ENCODE measurements at regions not wholly inside any gene's neighbourhood (a gene's known extent, or its start where the extent isn't known, plus 50 kb on each side); places are given as distances from the start of the nearest gene placed in this dataset.
"Not testable (repeated sequence)": the region's sequence is repeated elsewhere in the genome, so short reads cannot be mapped to it uniquely, and the experiment has no call there.

DNA sequence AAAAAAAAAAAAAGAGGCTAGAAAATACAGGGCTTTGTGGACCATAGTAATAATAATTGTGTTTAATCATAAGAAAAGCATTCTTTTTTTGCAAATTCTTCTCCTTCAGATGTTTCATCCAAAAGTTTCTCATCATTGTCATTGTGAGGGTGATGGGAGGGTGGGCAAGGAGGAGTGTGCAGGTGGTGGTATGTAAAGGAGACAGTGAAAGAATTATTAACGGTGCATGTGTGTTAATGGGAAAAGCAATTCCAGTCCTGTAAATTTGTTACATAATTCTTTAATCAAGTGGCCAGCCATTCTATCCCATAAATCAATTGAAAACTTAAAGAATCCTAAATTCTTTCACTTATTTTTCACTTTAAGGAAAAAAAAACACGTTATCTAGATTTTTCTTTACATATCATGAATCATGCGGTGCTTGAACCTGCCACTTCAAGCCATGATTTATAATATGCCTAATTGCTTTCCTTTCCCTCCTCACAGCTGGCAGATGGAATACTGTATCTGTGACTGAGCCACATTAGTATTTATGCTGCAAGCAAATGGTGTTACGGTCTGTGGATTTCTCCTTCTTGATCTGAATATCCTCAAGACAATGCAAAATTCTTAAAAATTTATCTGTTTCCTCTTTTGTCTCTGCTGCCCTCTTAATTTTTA, 318.5 kb downstream of the JRKL start:
- no peak for DNase-seq

DNA sequence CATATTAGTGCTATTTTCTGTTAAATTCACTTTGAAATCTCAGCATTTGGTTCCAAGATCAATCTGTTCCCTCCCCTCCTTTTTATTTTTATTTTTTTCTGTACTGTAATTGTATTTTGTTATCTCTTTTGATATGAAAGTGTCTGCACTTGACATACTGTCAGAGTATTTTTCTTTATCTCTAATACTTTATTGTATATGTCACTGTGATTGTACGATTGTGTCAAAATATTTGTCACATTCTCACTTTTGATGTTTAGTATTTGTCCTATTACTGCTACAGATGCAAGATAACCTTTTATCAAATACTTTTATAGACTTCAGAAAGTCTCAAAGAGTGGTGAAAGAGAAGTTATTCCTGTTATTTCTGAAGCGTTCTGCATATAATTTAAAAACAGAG, 323.5 kb downstream of the JRKL start:
- no peak for DNase-seq

DNA sequence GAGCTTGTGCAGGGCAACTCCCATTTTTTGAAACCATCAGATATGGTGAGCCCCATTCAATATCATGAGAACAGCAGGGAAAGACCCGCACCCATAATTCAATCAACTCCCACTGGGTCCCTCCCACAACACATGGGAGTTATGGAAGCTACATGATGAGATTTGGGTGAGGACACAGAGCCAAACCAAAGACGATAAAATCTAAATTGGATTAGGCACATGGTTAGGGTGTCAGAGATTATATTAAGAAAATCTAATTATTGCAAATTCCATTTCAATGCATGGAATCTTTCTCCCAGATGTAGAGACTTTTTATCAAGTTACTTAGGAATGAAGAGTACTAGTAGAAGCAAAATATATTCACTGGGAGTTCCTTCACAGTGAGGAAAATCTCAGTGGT, 324.9 kb downstream of the JRKL start:
- DNase-seq, result no peak

DNA sequence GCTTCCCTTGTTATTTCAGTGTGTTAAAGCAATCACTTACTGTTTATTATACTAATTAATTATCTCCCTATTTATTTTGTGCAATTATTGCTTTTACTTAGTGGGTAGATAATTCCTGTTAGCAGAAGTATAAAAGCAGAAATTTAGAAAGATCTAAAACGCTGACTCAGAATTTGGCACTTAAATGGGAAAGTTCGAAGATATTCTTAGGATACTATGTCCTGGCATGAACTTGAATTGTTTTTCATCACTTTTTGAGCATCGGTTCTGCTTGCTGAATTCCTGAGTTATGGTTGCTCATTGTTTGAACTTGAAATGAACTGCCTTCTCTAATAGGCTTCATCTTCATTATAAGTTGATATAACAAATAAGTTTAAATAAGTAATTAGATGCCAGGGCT, 325.4 kb downstream of the JRKL start:
- no peak for DNase-seq

DNA sequence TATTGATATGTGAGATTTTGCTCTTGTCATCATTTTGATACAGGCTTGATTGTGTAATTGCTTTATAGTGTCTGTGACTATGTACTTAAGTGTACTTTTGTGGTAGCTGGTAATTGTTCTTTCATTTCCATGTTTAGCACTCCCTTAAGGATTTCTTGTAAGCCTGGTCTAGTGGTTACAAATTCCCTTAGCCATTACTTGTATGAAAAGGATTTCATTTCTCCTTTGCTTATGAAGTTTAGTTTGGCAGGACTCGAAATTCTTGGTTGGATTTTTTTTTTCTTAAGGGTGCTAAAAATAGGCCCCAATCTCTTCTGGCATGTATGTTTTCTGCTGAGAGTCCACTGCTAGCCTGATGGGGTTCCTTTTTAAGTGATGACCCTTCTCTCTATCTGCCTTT, 346.8 kb downstream of the JRKL start:
- no peak for DNase-seq

DNA sequence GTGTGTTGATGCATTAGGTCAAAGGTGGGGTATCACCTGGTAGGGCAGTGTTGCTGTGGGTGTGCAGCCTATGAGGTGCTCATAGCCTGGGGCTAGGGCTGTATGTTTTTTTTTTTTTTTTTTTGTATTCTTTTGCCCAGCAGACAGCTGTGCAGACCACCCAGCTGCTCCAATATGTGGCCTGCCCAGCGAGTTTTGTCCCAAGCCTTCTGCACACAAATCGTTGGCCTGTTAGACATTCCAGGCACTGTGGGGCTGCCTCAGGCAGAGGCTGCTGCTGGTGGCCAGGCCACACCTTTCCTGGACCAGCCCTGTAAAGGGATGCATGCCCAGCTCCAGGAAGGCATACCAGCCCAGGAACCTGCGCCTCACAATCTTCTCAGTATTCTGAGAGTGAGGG, 348.5 kb downstream of the JRKL start:
- no peak for DNase-seq

DNA sequence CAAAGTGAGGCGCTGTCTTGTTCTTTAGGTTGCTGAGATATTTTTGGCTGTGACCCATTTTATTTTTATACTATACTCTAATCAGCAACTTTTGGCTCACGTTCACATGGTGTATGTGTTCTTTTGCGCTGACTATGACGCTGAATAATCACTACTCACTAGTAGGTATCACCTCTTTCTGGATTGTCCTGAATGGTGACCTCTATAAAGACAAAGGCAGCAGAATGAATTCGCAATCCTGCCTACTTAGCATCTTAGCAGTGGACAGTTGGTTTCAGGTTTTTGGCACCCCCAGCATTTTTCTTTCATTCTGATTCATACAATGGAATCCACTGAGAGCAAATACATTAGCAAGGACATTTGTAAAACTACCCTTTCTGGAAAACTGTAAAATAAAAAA, 351.3 kb downstream of the JRKL start:
- DNase-seq, result no peak

DNA sequence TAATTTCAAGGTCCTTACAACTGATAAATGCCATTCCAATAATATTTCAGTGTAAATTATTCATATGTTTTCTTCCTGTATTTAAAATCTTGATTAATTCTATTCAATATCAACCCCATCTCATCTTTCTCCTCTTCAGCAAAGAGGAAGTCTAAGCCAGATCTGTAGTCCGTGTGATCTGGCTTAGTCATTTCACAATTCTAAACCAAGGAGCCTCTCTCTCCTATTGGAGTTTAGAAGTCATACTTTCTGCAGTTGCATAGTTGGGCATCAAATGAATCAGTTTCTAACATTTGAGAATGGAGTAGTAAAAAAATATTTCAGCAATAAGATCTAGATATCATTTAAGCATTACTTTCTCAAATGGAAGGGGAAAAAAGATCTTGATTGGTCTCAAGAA, 354.9 kb downstream of the JRKL start:
- DNase-seq, result no peak

DNA sequence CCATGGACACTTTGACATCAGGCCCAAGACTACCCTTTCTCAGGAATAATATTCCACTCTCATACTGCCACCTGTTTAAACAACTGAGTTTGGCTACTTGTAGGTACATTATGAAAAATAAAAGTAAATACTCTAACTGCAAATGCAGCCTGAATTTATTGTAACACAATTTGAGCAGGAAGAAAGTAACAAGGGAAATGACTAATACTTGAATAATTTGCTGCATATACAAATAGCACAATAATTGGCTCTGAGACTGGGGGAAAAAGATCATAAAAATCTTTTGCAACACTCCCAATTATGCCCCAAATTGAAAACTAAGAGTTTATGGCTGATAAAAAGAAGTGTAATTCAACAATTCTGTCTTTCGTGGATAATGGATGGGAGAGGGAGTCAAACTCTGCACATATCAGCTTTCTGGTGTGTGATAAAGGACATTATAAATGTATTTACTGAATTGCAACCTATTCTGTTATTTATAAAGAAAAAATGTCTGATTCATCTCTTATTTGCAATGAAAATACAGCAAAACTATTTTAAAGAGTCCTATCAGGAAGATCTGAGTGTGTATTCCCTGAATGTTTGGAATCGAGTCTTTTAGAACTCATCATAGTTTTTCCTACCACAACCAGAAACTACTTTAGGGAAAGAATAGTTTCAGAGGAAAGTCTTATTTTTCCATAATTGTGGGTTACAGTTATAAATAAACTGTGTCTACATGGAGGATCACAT, 359.0 kb downstream of the JRKL start:
- no peak for DNase-seq

DNA sequence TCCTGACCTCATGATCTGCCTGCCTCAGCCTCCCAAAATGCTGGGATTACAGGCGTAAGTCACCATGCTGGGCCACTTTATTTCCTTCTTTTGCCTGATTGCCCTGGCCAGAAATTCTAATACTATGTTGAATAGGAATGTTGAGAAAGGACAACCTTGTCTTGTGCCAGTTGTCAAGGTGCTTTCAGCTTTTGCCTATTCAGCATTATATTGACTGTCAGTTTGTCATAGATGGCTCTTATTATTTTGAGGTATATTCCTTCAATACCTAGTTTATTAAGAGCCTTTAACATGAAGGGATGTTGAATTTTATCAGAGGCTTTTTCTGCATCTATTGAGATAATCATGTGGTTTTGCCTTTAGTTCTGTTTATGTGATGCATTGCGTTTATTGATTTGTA, 362.0 kb downstream of the JRKL start:
- not testable (repeated sequence) for DNase-seq

DNA sequence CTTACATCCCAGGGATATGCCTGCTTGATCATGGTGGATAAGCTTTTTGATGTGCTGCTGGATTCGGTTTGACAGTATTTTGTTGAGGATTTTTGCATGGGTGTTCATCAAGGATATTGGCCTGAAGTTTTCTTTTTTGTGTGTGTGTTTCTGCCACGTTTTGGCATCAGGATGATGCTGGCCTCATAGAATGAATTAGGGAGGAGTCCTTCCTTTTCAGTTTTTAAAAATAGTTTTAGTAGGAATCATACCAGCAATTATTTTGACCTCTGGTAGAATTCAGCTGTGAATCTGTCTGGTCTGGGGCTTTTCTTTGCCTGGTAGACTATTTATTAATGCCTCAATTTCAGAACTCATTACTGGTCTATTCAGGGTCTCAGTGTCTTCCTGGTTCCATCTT, 362.4 kb downstream of the JRKL start:
- DNase-seq, result no peak

DNA sequence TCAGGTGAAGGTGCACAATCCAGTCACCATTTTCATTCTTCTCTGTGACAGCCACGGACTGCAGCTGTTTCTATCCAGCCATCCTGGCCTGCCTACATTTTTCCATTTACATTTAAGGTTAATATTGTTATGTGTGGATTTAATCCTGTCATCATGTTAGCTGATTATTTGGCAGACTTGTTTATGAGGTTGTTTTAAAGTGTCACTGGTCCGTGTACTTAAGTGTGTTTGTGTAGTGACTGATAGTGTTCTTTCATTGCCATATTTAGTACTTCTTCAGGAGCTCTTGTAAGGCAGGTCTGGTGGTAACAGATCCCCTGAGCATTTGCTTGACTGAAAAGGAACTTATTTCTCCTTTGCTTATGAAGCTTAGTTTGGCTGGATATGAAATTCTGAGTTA, 364.2 kb downstream of the JRKL start:
- DNase-seq, result no peak

DNA sequence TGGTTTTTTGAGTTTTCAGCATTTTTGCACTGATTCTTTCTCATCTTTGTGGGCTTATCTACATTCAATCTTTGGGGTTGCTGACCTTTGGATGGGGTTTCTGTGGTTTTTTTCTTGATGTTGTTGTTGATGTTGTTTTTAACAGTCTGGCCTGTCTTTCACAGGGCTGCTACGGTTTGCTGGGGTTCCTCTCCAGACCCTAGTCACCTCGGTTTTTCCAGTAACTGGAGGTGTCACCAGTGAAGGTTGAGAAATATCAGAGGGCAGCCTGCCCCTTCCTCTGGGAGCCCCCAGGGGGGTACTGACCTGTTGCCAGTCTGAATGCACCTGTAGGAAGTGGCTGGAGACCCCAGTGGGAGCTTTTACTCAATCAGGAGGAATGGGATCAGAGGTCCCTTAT, 365.4 kb downstream of the JRKL start:
- no peak for DNase-seq

DNA sequence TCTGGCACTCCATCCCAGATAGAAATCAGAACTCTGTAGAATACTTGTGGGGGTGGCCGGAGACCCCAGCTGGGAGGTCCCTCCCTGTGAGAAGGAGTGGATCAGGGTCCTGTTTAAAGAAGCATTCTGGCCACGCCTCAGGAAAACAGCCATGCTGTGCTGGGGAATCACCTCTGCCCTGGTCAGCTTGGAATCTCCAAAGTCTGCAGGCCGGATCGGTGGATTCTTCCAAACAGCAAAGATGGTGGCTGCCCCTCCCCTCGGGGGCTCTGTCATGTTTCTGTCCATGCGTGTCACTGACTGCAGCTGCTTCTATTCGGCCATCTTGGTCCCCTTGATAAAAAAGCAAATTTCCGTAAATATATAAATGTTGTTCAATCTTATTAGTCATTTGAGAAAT, 365.9 kb downstream of the JRKL start:
- no peak for DNase-seq

DNA sequence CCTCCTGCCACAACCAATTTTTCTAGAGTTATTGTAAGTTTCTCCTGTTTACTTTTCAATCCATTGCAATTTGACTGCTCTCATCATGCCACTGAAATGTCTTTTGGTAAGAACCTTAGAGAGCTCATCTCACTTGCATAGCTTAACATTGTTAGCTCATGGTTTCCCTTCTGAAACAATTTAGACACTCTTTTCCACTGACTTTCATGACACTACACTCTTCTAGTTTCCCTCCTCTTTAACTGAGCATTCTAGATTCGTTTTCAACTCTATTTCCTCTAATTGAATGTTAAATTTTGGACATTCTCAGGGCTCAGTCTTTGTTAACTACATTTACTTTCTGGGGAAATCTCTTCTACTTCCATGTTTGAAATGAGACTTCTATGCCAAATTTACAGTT, 369.1 kb downstream of the JRKL start:
- DNase-seq, result no peak

DNA sequence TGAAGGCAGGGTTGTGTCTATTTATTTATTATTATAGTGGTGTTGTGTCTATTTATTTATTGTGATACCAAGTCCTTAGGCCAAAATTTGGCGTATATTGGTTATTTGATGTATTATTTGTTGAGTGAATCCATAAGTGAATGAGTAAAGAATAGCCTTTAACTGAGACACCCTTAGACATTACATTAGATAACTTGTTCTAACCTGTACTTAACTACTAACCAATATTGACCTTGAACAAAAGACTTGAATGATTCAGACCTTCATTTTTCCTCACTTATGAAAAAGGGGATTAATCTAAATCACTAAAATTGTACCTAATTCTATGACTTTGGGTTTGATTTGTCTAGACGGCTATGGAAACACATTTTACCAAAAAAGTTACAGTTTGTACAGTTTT, 370.5 kb downstream of the JRKL start:
- DNase-seq, result no peak

DNA sequence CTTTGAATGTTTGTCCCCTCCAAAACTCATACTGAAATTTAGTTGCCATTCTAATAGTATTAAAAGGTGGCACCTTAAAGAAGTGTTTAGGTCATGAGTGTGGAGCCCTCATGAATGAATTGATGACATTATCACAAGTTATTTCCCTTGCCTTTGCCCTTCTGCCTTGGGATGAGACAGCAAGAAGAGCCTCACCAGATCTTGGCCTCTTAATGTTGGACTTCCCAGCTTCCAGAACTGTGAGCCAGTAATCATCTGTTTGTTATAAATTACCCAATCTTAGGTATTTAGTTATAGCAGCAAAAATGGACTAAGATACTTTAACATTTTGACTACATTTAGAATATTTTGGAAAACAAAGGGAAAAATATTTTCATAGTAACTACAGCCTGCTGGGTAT, 371.0 kb downstream of the JRKL start:
- DNase-seq, result no peak

DNA sequence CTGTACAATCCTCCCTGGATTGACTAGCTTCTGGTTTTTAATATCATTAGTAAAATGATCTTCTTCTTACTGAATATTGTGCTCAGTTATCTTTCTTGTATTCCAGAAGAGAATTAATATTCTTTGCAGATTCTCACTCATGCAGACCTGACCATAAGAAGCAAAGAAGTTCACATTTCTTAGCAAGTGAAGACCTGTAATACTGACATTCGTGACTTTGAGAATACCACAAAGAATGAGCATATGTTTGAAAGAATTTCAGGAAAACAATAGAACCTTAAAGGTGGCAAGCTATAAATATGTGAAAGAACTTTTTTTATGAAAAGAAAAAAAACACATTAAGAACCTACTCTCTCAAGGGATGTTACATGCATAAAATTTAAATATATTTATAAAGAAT, 371.6 kb downstream of the JRKL start:
- DNase-seq, result no peak

DNA sequence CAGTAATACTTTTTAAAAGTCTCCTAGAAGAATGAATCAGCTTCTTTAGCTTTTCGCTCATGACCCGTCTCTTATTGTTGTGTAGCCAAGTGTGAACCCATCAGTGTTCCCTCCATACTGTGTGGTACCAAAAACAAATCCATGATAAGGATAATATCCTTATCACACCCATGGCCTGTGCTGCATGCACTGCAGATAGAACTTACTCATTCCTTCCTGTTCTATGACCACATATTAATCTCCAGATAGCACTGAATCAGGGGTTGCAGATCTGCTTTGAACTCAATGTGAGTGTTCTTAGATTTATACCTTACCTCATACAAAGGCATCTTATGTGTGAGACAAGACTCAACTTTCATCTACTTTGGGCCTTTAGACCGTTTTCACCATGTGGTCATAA, 373.4 kb downstream of the JRKL start:
- no peak for DNase-seq

DNA sequence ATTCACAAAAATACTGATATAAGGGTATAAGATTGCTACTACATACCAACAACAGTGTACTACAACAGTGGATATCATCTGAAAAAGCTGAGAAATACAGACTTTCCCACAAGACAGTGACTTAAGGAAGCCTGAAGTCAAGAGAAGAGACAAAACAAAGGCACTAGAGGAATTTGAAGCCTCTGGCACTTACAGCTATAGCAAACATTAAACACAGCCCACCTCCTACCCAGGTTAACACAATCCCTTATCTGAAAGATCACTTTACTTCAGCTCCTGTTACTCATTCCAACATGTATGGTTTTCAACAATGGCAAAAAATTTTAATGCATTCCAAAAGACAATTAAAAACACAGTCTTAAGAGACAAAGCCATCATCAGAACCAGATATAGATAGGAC, 388.5 kb downstream of the JRKL start:
- no peak for DNase-seq

DNA sequence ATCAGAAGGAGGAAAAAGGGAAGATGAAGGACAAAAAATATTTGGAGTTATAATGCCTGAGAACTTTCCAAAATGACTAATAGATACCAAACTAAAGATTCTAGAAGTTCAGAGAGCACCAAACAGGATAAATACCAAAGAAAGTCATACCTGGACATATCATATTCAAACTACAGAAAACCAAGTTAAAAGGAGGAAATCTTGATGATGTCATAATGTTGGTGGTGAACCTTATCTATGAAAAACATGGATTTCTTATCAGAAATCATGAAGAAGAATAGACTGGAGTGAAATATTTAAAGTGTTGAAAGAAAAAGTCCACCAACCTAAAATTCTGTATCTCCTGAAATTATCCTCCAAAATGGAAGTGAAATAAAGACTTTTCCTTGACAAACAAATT, 389.2 kb downstream of the JRKL start:
- DNase-seq, result no peak

DNA sequence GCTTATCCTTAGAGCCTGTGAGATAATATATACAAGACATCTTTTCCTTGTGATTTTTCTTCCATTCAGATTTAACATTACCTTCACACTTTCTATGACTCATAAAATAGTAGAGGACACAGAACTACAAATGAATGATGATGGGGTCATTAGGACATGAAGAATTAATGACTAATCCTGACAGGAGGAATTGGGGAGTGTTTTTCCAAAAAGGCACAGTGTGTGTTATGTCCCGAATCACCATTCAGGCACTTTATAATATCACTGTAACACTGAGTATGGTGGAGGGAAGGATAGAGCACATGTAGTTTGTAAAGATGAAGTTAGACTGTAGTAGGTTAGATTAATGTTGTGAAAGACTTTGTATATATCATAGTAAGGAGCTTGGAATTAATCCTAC, 391.3 kb downstream of the JRKL start:
- no peak for DNase-seq

DNA sequence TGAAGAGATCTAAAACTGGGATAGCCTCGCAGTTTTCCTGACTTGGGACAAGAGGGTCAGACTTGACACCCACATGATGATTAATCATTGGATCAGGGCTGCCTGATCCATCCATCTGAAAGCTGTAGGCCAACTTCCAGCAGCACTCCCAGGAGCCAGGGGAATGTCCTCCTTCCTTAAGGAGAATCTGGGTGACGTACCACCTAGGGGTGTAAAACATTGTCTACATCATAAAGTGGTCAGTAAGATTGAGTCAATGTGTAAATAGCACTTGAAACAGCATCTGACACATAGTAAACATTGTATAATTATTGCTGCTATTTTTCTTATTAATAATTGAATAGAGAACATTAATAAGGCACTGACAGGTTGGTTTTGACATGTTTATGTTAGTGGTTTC, 392.8 kb downstream of the JRKL start:
- no peak for DNase-seq

DNA sequence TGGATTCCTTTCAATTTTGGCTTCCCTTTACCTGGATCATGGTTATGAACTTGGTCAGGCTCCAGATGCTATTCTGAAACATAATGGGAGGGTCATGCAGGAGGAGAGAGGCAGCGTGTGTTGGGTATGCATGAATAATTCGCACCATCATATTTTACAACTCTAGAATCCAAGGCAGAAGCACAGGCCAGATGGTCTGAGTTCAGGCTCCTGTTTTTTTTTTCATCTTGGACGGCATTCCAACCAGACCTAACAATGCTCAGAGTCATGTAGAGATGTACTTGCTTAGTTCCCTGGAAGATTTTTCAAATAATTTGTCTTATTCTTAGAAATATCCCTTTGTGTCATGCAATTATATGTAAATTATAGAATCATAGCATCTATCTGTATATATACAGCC, 393.5 kb downstream of the JRKL start:
- DNase-seq, result no peak

DNA sequence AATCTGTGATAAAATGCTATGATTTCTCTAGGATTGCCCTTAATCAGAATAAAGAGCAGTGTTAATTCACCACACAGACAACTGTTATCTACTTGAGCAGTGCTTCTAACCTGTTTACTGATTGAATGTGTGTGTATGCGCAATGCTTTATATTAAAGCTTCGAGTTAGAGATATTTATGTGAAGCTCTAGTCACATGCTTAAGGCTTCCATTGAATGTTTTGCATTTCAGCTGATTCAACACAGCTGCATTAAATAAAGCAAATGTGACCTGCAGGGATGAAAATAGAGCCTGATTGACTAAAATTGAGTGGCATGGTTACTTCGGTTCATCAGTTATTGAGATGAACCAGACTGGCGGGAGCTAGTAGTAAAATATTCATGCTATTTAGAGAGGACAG, 395.3 kb downstream of the JRKL start:
- DNase-seq, result no peak

Data from DMS79 (cell line).